DOHH2 (cell line): ENCODE measurements at regions not wholly inside any gene's neighbourhood (a gene's known extent, or its start where the extent isn't known, plus 50 kb on each side); places are given as distances from the start of the nearest gene placed in this dataset.

Experiments
- EZH2phosphoT487 ChIP-seq: fragments of 200-600 bp; sonication (generic); IDR thresholded peaks from 2 replicates; pipeline ENCODE4 v1.6.1; 2017; ENCODE audit warnings: borderline replicate concordance, mild to moderate bottlenecking, antibody characterized with exemption, low read length, moderate library complexity, mixed read lengths
- TF ChIP-seq, protein P1 (sequence below): fragments of 200-600 bp; sonication (generic); IDR thresholded peaks from one replicate; pipeline ENCODE4 v1.5.1; 2014; ENCODE audit warnings: antibody characterized with exemption, mild to moderate bottlenecking, low read depth, low read length; ENCODE audit not compliant: poor library complexity, severe bottlenecking

- no peak for TF ChIP-seq EZH2phosphoT487
- TF ChIP-seq, protein P1, sequence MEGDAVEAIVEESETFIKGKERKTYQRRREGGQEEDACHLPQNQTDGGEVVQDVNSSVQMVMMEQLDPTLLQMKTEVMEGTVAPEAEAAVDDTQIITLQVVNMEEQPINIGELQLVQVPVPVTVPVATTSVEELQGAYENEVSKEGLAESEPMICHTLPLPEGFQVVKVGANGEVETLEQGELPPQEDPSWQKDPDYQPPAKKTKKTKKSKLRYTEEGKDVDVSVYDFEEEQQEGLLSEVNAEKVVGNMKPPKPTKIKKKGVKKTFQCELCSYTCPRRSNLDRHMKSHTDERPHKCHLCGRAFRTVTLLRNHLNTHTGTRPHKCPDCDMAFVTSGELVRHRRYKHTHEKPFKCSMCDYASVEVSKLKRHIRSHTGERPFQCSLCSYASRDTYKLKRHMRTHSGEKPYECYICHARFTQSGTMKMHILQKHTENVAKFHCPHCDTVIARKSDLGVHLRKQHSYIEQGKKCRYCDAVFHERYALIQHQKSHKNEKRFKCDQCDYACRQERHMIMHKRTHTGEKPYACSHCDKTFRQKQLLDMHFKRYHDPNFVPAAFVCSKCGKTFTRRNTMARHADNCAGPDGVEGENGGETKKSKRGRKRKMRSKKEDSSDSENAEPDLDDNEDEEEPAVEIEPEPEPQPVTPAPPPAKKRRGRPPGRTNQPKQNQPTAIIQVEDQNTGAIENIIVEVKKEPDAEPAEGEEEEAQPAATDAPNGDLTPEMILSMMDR: no peak
These were observed 70.4 kb upstream of the FZD8 start for GRCh38 chr10:35712486-35712885.
